ENCODE measurements at regions not wholly inside any gene's neighbourhood (a gene's known extent, or its start where the extent isn't known, plus 50 kb on each side); places are given as distances from the start of the nearest gene placed in this dataset.

DNA sequence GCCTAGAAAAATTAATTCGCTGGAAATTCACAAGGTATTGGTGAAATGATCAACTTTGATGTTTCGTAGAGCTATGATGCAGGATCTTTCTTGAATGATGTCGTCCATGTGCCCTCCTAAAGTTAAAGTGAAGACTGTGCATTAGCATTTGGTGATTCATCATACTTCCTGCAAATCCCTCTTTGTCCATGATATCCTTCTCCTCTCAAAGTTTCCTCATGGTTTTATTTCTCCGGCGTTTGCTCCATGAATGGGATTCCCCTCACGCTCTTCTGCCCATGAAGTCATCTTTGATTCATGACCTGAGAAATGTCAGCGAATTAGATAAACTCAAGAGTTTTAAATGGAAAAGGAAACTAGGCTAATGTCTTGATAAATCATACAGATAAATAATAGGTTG is 372.7 kb downstream of the PSAT1 start:
- TF ChIP-seq LEF1 (IDR thresholded peaks at IDR 0.05; ENCODE audit: borderline replicate concordance) (no peak), SP1 (IDR thresholded peaks at IDR 0.05) (no peak)
